Mucosa of rectum (tissue), 2 donors: ENCODE measurements at regions not wholly inside any gene's neighbourhood (a gene's known extent, or its start where the extent isn't known, plus 50 kb on each side); places are given as distances from the start of the nearest gene placed in this dataset.
"Not testable (repeated sequence)": the region's sequence is repeated elsewhere in the genome, so short reads cannot be mapped to it uniquely, and the experiment has no call there.

Source experiments
- H3K27ac ChIP-seq, 2 donors: one replicate each; pipeline ENCODE4 v1.7.0; 2013; ENCODE audit warnings: inconsistent platforms in 2 of 2, low read depth in 2 of 2, low read length in 2 of 2
- H3K27me3 ChIP-seq, 2 donors: one replicate each; pipeline ENCODE4 v1.7.0; 2013; ENCODE audit warnings: low read length in 2 of 2; ENCODE audit not compliant: control insufficient read depth in 2 of 2, insufficient read depth in 2 of 2
- H3K36me3 ChIP-seq, 2 donors: one replicate each; pipeline ENCODE4 v1.7.0; 2013; ENCODE audit warnings: low read length in 2 of 2; ENCODE audit not compliant: control insufficient read depth in 2 of 2, insufficient read depth in 2 of 2
- H3K4me1 ChIP-seq, 2 donors: one replicate each; pipeline ENCODE4 v1.7.0; 2013; ENCODE audit warnings: low read length in 2 of 2, mild to moderate bottlenecking in 1 of 2; ENCODE audit not compliant: control insufficient read depth in 2 of 2, insufficient read depth in 2 of 2
- H3K4me3 ChIP-seq, 2 donors: one replicate each; pipeline ENCODE4 v1.7.0; 2013; ENCODE audit warnings: low read length in 2 of 2
- H3K9ac ChIP-seq, 2 donors: one replicate each; pipeline ENCODE4 v1.7.0; 2013; ENCODE audit warnings: low read length in 2 of 2, low read depth in 1 of 2, mild to moderate bottlenecking in 1 of 2
- H3K9me3 ChIP-seq, 2 donors: one replicate each; pipeline ENCODE4 v1.7.0; 2013; ENCODE audit warnings: low read length in 2 of 2; ENCODE audit not compliant: control insufficient read depth in 2 of 2
- donor health status: healthy.
- donor health status: Normal muscosa, but diverticular disease.

DNA sequence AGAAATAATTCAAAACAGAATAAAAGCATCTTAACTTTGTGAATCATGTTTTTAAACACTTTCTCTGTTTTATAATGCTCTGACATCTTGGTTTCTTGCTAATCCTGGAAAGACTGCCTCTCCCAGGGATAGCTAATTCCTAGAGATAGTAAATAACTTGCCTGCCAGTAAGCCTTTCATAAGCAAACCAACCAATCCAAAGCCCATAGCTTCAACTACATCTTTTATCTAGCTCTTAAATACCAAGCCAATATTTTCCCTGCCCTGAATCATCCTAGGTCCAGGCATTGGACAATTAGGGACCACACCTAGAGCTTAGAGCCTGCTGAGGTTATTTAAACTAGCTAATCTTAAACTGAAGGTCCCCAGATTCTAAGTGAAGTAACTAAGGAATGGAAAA is 223.7 kb upstream of the DIPK2B start:
- H3K27ac ChIP-seq: no peak overlapping the region
- no peak overlapping the region for H3K9ac ChIP-seq
- H3K4me1 ChIP-seq: no peaks in the 10 kb centered on the region
- H3K36me3 ChIP-seq: no peaks in the 10 kb centered on the region
- no peak overlapping the region for H3K4me3 ChIP-seq
- H3K9me3 ChIP-seq: no peaks in the 10 kb centered on the region
- H3K27me3 ChIP-seq: no peaks in the 10 kb centered on the region

DNA sequence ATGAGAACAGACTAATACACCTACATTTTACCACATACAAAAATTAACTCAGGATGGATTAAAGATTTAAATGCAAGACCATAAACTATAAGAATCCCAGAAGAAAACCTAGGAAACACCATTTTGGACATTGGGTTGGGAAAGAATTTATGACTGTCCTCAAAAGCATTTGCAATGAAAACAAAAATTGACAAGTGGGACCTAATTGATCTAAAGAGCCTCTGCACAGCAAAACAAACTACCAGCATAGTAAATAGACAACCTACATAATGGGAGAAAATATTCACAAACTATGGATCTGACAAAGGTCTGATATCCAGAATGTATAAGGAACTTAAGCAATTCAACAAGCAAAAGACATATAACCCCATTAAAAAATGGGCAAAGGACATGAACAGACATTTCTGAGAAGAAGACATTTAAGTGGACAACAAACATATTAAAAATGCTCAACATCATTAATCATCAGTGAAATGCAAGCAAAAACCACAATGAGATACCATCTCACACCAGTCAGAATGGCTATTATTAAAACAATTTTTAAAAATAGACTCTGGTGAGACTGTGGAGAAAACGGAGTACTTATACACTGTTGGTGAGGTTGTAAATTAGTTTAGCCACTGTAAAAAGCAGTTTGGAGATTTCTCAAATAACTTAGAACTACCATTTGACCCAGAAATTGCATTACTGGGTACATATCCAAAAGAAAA is 221.7 kb upstream of the DIPK2B start:
- no peaks in the 10 kb centered on the region for H3K4me1 ChIP-seq
- H3K27me3 ChIP-seq: no peaks in the 10 kb centered on the region
- no peak overlapping the region for H3K27ac ChIP-seq
- H3K36me3 ChIP-seq: no peaks in the 10 kb centered on the region
- H3K9me3 ChIP-seq: no peaks in the 10 kb centered on the region
- no peak overlapping the region for H3K4me3 ChIP-seq
- H3K9ac ChIP-seq: no peak overlapping the region

DNA sequence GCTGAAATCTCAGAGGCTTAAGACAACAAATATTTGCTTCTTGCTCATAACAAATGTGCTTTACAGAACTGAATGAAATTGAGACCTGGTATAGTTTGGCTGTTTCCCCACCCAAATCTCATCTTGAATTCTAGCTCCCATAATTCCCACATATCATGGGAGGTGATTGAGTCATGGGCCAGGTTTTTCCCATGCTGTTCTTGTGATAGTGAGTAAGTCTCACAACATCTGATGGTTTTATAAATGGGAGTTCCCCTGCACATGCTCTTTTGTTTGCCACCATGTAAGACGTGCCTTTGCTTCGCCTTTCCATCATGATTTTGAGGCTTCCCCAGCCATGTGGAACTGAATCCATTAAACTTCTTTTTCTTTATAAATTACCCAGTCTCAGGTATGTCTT is 221.1 kb upstream of the DIPK2B start:
- H3K27ac ChIP-seq: no peak overlapping the region
- H3K4me3 ChIP-seq: no peak overlapping the region
- no peak overlapping the region for H3K9ac ChIP-seq
- no peaks in the 10 kb centered on the region for H3K9me3 ChIP-seq
- H3K36me3 ChIP-seq: no peaks in the 10 kb centered on the region
- H3K4me1 ChIP-seq: no peaks in the 10 kb centered on the region
- no peaks in the 10 kb centered on the region for H3K27me3 ChIP-seq

DNA sequence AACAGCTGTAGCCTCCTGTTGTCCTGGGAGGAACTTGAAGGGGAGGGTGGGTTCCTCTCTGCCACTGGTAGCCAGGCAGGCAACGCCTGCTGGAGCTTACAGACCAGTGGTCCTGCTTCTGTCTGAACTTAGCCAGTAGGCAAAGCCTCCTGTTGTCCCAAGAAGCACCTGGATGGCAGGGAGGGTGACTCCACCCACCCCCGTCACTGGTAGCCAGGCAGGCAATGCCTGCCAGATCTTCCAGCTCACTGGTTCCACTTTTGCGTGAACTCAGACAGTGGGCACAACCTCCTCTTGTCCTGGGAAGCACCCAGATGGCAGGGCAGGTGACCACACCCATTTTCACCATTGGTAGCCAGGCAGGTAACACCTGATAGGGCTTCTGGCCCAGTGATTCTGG is 203.5 kb upstream of the DIPK2B start:
- peaks cover 0 to 2% of the 10 kb centered on the region in 2 donors for H3K27me3 ChIP-seq
- H3K4me3 ChIP-seq: no peak overlapping the region
- no peaks in the 10 kb centered on the region for H3K4me1 ChIP-seq
- H3K9me3 ChIP-seq: no peaks in the 10 kb centered on the region
- no peak overlapping the region for H3K9ac ChIP-seq
- no peak overlapping the region for H3K27ac ChIP-seq
- H3K36me3 ChIP-seq: no peaks in the 10 kb centered on the region

DNA sequence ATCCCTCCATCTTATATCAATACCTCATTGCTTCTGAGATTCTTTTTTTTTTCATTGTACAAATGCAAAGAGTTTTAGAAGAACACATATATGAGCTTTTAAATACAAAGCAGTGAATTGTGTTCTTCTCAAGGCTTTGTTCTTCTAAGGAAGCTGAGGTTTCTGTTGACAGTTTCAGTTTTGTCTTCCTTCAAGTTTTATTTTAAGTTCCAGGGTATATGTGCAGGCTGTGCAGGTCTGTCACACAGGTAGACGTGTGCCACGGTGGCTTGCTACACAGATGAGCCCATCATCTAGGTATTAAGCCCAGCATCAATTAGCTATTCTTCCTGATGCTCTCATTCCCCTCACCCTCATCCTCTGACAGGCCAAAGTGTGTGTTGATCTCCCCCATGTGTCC is 201.2 kb upstream of the DIPK2B start:
- no peak overlapping the region for H3K9ac ChIP-seq
- H3K36me3 ChIP-seq: no peaks in the 10 kb centered on the region
- peaks cover 0 to 5% of the 10 kb centered on the region in 2 donors for H3K27me3 ChIP-seq
- no peak overlapping the region for H3K4me3 ChIP-seq
- H3K4me1 ChIP-seq: no peaks in the 10 kb centered on the region
- H3K9me3 ChIP-seq: no peaks in the 10 kb centered on the region
- H3K27ac ChIP-seq: no peak overlapping the region

DNA sequence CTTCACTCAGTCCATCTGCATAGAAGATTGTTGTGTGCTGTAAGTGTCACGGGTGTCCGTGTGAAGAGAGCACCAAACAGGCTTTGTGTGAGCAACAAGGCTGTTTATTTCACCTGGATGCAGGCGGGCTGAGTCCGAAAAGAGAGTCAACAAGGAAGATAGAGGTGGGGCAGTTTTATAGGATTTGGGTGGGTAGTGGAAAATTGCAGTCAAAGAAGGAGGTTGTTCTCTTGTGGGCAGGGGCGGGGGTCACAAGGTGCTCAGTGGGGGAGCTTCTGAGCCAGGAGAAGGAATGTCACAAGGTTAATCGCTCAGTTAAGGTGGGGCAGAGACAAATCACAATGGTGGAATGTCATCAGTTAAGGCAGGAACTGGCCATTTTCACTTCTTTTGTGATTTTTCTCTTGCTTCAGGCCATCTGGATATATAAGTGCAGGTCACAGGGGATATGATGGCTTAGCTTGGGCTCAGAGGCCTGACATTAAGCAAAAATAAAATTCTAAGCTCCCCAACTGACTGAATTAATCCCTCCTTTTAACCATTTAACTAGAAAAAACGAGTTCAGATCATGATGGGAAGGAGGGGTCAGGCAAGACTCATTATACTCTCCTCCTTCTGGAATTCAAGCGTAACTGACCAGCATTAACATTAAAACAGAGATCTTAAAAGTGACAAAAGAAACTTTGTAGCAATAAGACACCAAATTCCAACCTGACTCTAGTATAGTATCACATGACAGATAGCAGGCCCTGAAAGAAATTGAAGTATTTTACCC is 200.5 kb upstream of the DIPK2B start:
- not testable (repeated sequence) for H3K4me3 ChIP-seq, H3K9ac ChIP-seq, H3K9me3 ChIP-seq, H3K27ac ChIP-seq, H3K4me1 ChIP-seq, H3K27me3 ChIP-seq, H3K36me3 ChIP-seq

DNA sequence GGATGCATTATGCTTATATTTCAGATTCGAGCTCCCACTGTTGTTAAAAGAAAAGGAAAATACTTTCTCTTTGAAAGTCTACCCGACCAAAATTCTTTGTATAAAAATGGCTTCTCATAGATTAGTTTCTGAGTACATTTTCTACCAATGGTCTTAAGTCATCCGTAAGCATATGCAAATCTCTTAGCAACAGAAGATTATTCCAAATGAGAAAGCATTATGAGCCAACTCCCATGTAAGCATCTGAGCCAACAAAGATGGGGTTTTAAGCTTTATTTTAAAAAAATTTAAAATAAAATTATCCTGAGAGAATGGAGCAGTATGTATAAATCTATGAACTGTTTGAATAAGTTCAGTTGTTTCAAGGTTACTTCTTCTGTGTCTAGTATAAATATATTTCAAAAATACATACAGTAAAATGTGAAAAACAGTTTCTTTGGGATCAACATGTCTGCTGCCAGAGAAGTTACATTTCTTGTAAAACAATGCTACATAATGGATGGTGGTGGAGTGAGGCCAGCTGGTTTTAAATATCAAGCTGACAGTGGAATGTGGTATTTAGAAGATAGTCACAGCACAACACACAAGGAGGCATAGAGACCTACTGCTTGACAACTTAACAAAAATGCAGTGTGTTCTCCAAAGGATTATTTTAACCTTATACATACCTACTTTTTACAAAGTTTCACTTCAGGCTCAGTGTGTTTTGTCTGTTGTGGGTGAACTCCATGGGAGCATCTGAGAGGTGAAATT is 199.5 kb upstream of the DIPK2B start:
- H3K9ac ChIP-seq: no peak overlapping the region
- no peaks in the 10 kb centered on the region for H3K9me3 ChIP-seq
- H3K4me1 ChIP-seq: no peaks in the 10 kb centered on the region
- H3K36me3 ChIP-seq: no peaks in the 10 kb centered on the region
- H3K27me3 ChIP-seq: peaks cover 0 to 5% of the 10 kb centered on the region in 2 donors
- no peak overlapping the region for H3K27ac ChIP-seq
- no peak overlapping the region for H3K4me3 ChIP-seq

DNA sequence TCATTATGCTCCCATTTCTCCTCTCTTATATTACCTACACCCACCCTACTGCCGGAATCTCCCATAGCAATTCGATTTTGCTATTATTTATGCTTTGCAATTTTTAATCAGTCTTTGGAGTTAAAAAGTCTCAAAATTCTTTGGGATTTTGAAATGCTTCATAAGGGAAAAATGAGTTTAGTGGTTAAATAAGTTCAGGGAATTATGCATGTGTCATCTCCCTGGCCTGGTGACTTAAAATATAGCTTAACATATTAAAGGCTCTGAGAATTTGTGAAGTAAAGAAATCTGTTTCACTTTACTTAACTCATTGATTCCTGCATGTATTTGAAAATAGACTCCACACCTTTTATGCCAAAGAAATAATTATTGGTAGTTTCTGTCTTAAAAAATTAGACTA is 185.1 kb upstream of the DIPK2B start:
- Histone ChIP-seq H3K9ac (no peak overlapping the region), H3K27me3 (no peaks in the 10 kb centered on the region), H3K36me3 (no peaks in the 10 kb centered on the region), H3K4me3 (no peak overlapping the region), H3K27ac (no peak overlapping the region), H3K9me3 (no peaks in the 10 kb centered on the region), H3K4me1 (no peaks in the 10 kb centered on the region)

DNA sequence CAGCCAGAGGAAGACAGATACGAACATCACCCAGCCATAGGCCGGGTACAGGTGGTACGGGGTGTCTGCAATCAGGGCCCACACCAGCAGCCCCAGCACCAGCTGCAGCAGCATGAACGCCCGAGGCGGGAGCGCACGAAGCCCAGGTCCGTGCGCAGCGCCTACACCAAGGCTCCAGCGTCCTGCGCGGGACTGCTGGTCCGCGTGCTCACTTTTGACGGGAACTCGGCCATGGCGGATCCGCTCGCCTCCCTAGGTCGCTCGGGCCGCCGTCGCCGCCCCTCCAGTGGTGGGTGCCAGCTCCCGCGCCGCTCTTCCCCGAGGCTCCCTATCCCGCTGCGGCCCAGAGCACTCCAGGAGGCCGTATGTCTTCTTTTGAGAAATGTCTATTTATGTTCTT is 181.2 kb upstream of the DIPK2B start:
- Histone ChIP-seq H3K27me3 (no peaks in the 10 kb centered on the region), H3K27ac (no peak overlapping the region), H3K9me3 (no peaks in the 10 kb centered on the region), H3K9ac (no peak overlapping the region), H3K36me3 (no peaks in the 10 kb centered on the region), H3K4me3 (no peak overlapping the region), H3K4me1 (no peaks in the 10 kb centered on the region)

DNA sequence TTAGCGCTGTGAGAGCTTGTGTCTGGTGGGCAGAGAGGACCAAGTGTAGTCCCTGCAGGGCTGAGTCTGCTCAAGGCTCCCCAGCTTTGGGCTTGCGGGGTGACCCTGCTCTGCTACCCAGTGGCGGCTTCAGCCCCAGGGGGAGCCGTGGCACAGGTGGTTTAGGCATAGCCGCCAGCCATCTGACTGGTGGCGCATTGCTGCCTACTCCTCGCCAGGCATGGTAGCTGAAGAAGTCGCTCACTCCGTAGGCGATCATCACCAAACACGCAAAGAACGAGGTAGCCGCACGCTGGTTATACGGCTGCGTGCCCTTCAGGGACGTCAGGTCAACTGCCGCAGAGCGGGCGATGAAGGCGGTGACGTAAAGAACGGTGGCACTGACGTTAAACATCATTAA is 180.7 kb upstream of the DIPK2B start:
- H3K9me3 ChIP-seq: no peaks in the 10 kb centered on the region
- H3K4me3 ChIP-seq: no peak overlapping the region
- no peaks in the 10 kb centered on the region for H3K4me1 ChIP-seq
- H3K27me3 ChIP-seq: no peaks in the 10 kb centered on the region
- no peak overlapping the region for H3K27ac ChIP-seq
- H3K36me3 ChIP-seq: no peaks in the 10 kb centered on the region
- H3K9ac ChIP-seq: no peak overlapping the region
